Activated naive CD8-positive, alpha-beta T cell treated with anti-CD3 and anti-CD28 coated beads, Interleukin-2, amount 10 ng/mL, durations not matched to agents 7 days and 5 days (primary cell): ENCODE measurements at regions not wholly inside any gene's neighbourhood (a gene's known extent, or its start where the extent isn't known, plus 50 kb on each side); places are given as distances from the start of the nearest gene placed in this dataset.

Experiments
- ATAC-seq: fragments of 150-1000 bp; cut with Tn5 transposase; one replicate; pipeline ENCODE4 v1.10.0; 2021; ENCODE audit warnings: low read depth, moderate library complexity
- POLR2A ChIA-PET: fragments of 350-600 bp; sonication (Branson Sonifier 250); formaldehyde crosslinking; loops from one replicate; lab custom pipeline; 2021; ENCODE audit warnings: antibody characterized with exemption; lab: Charles Lee
- DNase-seq: peaks from one replicate; pipeline ENCODE4 v3.0.0; 2021
- H3K27ac Mint-ChIP-seq: one replicate; pipeline ENCODE4 v1.8.0; 2022; ENCODE audit warnings: mild to moderate bottlenecking, mixed read lengths
- H3K27me3 Mint-ChIP-seq: one replicate; pipeline ENCODE4 v1.8.0; 2022; ENCODE audit warnings: mild to moderate bottlenecking, moderate library complexity, mixed read lengths
- H3K36me3 Mint-ChIP-seq: one replicate; pipeline ENCODE4 v1.8.0; 2021; ENCODE audit warnings: mild to moderate bottlenecking, mixed read lengths
- H3K4me1 Mint-ChIP-seq: one replicate; pipeline ENCODE4 v1.8.0; 2021; ENCODE audit warnings: mixed read lengths
- H3K4me3 Mint-ChIP-seq: one replicate; pipeline ENCODE4 v1.8.0; 2022; ENCODE audit warnings: mild to moderate bottlenecking, moderate library complexity, mixed read lengths
- H3K9me3 Mint-ChIP-seq: one replicate; pipeline ENCODE4 v1.8.0; 2021; ENCODE audit warnings: mixed read lengths

- H3K27me3 Mint-ChIP-seq, result no peaks in the 10 kb centered on the region
- H3K9me3 Mint-ChIP-seq, result no peaks in the 10 kb centered on the region
- DNase-seq (no peak), ATAC-seq (no peak)
- no peaks in the 10 kb centered on the region for H3K36me3 Mint-ChIP-seq
- H3K27ac Mint-ChIP-seq, result no peak overlapping the region
- H3K4me1 Mint-ChIP-seq, result no peaks in the 10 kb centered on the region
- no peak overlapping the region for H3K4me3 Mint-ChIP-seq
- POLR2A ChIA-PET, result no interaction called here
These were observed 77.6 kb upstream of the PMEPA1 start for GRCh38 chr20:57787151-57787989.

DNA sequence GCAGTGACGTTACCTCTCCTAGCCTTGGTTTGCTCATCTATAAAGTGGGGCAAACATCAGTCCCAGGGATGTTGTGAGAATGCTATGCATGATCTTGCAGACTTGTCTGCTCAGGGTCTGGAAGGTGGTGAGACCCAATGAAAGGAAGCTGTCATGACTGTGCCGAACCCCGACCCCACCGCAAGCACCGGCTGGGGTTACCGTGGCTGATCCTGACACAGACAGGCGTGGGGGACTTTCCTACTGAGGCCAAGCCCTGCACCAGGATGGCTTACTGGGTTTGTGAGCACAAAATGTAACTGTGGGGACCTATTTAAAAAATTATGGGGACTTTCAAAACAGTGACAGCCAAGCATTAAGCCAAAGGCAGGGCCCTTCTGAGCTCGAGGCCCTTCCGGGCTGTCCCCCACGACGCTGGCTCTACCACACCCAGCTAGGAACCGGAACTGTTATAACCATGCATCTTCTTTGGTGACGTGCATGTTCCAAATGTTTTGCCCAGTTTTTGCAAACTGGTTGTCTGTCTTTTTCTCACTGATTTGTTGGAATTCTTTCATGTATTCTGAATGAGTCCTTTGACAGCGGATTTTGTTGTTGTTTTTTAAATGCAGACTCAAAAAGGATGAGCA is 76.6 kb upstream of the PMEPA1 start:
- H3K9me3 Mint-ChIP-seq, result no peaks in the 10 kb centered on the region
- no peaks in the 10 kb centered on the region for H3K36me3 Mint-ChIP-seq
- no peak overlapping the region for H3K4me3 Mint-ChIP-seq
- POLR2A ChIA-PET, result no interaction called here
- DNase-seq, result no peak
- H3K27ac Mint-ChIP-seq, result no peak overlapping the region
- no peaks in the 10 kb centered on the region for H3K4me1 Mint-ChIP-seq
- no peak for ATAC-seq
- no peaks in the 10 kb centered on the region for H3K27me3 Mint-ChIP-seq

DNA sequence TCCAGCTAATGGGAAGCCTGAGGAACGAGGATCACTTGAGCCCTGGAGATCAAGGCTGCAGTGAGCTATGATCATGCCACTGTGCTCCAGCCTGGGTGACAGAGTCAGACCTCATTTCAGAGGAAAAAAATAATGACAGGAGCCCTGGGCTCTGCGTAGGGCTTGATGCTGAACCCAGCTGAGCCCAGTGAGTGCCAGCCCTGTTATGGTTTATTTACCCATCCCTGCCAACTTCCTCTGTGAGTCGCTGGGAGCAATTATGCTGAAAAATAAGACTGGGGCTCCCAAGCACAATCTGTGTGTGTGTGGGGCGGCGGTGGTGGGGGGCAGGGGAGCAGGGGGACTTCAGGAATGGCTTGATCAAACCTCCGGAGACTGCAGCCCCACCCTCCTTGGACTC is 75.9 kb upstream of the PMEPA1 start:
- H3K27me3 Mint-ChIP-seq, result no peaks in the 10 kb centered on the region
- H3K4me3 Mint-ChIP-seq, result no peak overlapping the region
- H3K4me1 Mint-ChIP-seq, result no peaks in the 10 kb centered on the region
- no peaks in the 10 kb centered on the region for H3K9me3 Mint-ChIP-seq
- no peak overlapping the region for H3K27ac Mint-ChIP-seq
- H3K36me3 Mint-ChIP-seq, result no peaks in the 10 kb centered on the region
- no peak for DNase-seq
- no peak for ATAC-seq
- POLR2A ChIA-PET, result no interaction called here

DNA sequence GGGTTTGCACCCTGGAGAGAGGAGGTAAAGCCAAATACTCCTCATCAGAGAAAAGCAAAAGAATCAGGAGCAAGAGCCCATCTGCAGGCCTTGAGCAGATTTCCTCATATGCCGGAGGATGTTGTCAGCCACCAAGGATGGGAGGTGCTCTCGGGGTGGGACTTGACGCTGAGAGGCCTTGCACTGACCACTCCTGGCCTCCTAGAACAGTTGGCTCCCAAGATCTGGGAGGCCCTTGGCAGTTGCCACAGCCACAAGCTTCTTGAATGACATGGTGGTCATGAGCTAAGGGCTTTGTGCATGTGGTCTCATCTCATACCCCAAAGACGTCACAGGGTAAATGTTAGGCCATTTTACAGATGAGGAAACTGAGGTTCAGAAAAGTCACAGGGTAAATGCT is 75.2 kb upstream of the PMEPA1 start:
- DNase-seq (no peak), ATAC-seq (no peak)
- Mint-ChIP-seq H3K4me3 (no peak overlapping the region), H3K4me1 (no peaks in the 10 kb centered on the region), H3K9me3 (no peaks in the 10 kb centered on the region), H3K36me3 (no peaks in the 10 kb centered on the region), H3K27ac (no peak overlapping the region), H3K27me3 (no peaks in the 10 kb centered on the region)
- POLR2A ChIA-PET, result no interaction called here

- no peaks in the 10 kb centered on the region for H3K4me1 Mint-ChIP-seq
- no peaks in the 10 kb centered on the region for H3K9me3 Mint-ChIP-seq
- no peak for ATAC-seq
- no peaks in the 10 kb centered on the region for H3K27me3 Mint-ChIP-seq
- DNase-seq, result no peak
- no peaks in the 10 kb centered on the region for H3K36me3 Mint-ChIP-seq
- no peak overlapping the region for H3K4me3 Mint-ChIP-seq
- POLR2A ChIA-PET, result no interaction called here
- no peak overlapping the region for H3K27ac Mint-ChIP-seq
These were observed 74.4 kb upstream of the PMEPA1 start for GRCh38 chr20:57783956-57784837.

GRCh38 chr20:57783196-57783595 is 73.4 kb upstream of the PMEPA1 start:
- no peak overlapping the region for H3K27ac Mint-ChIP-seq
- H3K4me1 Mint-ChIP-seq, result no peaks in the 10 kb centered on the region
- POLR2A ChIA-PET, result no interaction called here
- ATAC-seq, result no peak
- DNase-seq, result no peak
- no peaks in the 10 kb centered on the region for H3K36me3 Mint-ChIP-seq
- H3K9me3 Mint-ChIP-seq, result no peaks in the 10 kb centered on the region
- no peak overlapping the region for H3K4me3 Mint-ChIP-seq
- no peaks in the 10 kb centered on the region for H3K27me3 Mint-ChIP-seq

- DNase-seq (no peak), ATAC-seq (no peak)
- H3K9me3 Mint-ChIP-seq, result no peaks in the 10 kb centered on the region
- no peaks in the 10 kb centered on the region for H3K4me1 Mint-ChIP-seq
- no peaks in the 10 kb centered on the region for H3K27me3 Mint-ChIP-seq
- no peak overlapping the region for H3K27ac Mint-ChIP-seq
- POLR2A ChIA-PET, result no interaction called here
- H3K36me3 Mint-ChIP-seq, result no peaks in the 10 kb centered on the region
- H3K4me3 Mint-ChIP-seq, result no peak overlapping the region
These were observed 72.8 kb upstream of the PMEPA1 start for GRCh38 chr20:57782631-57783041.

- no peaks in the 10 kb centered on the region for H3K4me1 Mint-ChIP-seq
- H3K36me3 Mint-ChIP-seq, result no peaks in the 10 kb centered on the region
- H3K27me3 Mint-ChIP-seq, result peaks cover 4% of the 10 kb centered on the region
- no peak overlapping the region for H3K4me3 Mint-ChIP-seq
- no peaks in the 10 kb centered on the region for H3K9me3 Mint-ChIP-seq
- no peak overlapping the region for H3K27ac Mint-ChIP-seq
- POLR2A ChIA-PET, result no interaction called here
- DNase-seq (no peak), ATAC-seq (no peak)
These were observed 72.1 kb upstream of the PMEPA1 start for GRCh38 chr20:57781901-57782300.

DNA sequence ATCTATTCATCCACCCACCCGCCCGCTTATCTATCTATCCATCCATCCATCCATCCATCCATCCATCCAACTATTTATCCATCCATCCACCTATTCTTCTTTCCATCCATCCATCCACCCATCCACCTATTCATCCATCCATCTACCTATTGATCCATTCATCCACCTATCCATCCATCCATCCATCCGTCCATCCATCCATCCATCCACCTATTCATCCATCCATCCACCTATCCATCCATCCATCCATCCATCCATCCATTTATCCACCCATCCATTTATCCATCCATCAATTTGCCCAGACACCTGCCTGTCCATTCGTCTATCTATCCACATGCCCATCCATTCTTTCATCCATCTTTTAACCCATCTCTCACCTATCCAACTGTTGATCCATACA is 71.1 kb upstream of the PMEPA1 start:
- no peak for ATAC-seq
- H3K4me3 Mint-ChIP-seq, result no peak overlapping the region
- H3K27ac Mint-ChIP-seq, result no peak overlapping the region
- H3K4me1 Mint-ChIP-seq, result no peaks in the 10 kb centered on the region
- no peak for DNase-seq
- no peaks in the 10 kb centered on the region for H3K36me3 Mint-ChIP-seq
- POLR2A ChIA-PET, result no interaction called here
- H3K9me3 Mint-ChIP-seq, result no peaks in the 10 kb centered on the region
- peaks cover 8% of the 10 kb centered on the region for H3K27me3 Mint-ChIP-seq

DNA sequence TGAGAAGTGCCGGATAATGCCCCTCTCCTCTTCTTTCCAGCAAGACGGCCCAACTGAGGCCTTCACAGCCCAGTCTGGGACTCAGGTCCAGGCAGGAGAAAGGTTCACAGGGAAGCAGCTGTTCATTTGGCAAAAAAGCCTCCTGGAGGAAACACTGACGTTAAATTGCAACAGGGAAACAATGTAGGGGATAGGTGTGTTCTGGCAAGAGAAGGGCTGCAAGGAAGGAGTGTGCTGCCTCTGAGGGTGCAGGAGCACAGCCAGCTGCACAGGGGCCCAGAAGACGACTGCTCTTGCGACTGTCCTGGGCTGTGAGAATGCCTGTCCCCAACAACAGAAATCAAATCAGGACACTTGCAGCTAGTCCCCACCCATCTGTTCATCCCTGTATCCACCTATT is 70.6 kb upstream of the PMEPA1 start:
- peaks cover 11% of the 10 kb centered on the region for H3K27me3 Mint-ChIP-seq
- H3K4me1 Mint-ChIP-seq, result no peaks in the 10 kb centered on the region
- H3K36me3 Mint-ChIP-seq, result no peaks in the 10 kb centered on the region
- ATAC-seq (no peak), DNase-seq (no peak)
- H3K27ac Mint-ChIP-seq, result no peak overlapping the region
- H3K9me3 Mint-ChIP-seq, result no peaks in the 10 kb centered on the region
- H3K4me3 Mint-ChIP-seq, result no peak overlapping the region
- POLR2A ChIA-PET, result no interaction called here

DNA sequence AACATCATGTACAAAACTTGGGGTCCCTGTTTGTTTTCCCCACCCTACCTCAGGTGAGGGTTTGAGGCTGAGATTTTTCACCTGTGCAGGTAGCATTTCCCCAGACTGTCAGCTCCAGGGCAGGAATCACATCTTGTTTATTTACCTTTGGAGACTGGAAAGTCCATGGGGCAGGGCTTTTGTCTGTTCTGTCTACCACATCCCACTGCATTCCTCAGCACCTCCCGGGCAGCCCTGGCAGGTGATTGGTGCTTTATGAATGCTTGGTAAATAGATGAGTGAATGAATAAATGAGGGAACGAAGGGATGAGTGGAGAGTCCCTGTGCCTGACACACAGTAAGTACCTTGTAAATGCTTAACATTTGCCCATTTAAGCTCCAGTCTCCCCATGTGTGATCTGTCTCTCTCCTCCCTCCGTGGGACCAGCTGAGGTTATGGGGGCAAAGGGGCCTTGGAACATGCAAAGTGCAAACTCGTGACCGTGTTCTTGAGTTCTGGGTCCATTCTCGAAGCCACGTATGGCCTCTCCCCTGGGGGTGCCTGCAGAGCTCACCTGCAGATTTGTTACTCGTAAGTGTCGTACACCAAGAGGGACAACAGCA is 69.7 kb upstream of the PMEPA1 start:
- DNase-seq (no peak), ATAC-seq (no peak)
- H3K27me3 Mint-ChIP-seq, result peaks cover 12% of the 10 kb centered on the region
- no peaks in the 10 kb centered on the region for H3K9me3 Mint-ChIP-seq
- H3K27ac Mint-ChIP-seq, result no peak overlapping the region
- H3K4me3 Mint-ChIP-seq, result no peak overlapping the region
- POLR2A ChIA-PET, result no interaction called here
- H3K36me3 Mint-ChIP-seq, result no peaks in the 10 kb centered on the region
- H3K4me1 Mint-ChIP-seq, result no peaks in the 10 kb centered on the region

DNA sequence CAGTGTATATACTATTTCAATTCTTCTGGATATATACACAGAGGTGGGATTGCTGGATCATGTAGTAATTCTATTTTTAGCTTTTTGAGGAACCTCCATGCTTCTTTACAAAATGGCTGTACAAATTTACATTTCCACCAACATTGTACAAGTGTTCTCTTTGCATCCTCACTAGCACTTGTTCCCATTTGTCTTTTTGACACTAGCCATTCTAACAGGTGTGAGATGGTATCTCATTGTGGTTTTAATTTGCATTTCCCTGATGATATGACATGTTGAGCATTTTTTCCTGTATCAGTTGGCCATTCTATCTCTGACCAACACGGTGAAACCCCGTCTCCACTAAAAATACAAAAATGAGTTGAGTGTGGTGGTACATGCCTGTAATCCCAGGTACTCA is 68.1 kb upstream of the PMEPA1 start:
- no peak overlapping the region for H3K4me3 Mint-ChIP-seq
- H3K36me3 Mint-ChIP-seq, result no peaks in the 10 kb centered on the region
- no peak for DNase-seq
- H3K9me3 Mint-ChIP-seq, result no peaks in the 10 kb centered on the region
- no peaks in the 10 kb centered on the region for H3K4me1 Mint-ChIP-seq
- POLR2A ChIA-PET, result no interaction called here
- ATAC-seq, result no peak
- no peak overlapping the region for H3K27ac Mint-ChIP-seq
- peaks cover 15% of the 10 kb centered on the region for H3K27me3 Mint-ChIP-seq

DNA sequence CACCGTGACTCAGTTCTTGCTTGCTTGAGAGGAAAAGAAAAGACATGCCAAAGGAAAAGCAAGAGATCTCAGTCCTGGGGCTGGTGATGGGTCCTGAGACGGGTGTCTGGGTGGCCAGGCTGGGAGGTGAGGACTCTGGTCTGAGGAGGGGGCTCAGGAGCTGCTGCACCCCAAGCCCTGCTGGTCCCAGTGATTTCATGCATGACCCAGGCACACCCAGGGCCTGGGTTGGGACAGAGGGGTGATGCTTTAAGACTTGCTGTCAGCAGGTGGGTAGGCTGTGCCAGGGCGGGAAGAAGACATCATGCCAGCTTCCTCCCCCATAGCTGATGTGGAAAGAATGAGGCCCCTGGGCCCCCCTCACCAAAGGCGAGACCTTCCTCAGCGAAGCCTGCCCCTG is 65.1 kb upstream of the PMEPA1 start:
- peaks cover 16% of the 10 kb centered on the region for H3K27me3 Mint-ChIP-seq
- H3K36me3 Mint-ChIP-seq, result no peaks in the 10 kb centered on the region
- peaks cover under 1% of the 10 kb centered on the region for H3K4me1 Mint-ChIP-seq
- POLR2A ChIA-PET, result no interaction called here
- H3K9me3 Mint-ChIP-seq, result no peaks in the 10 kb centered on the region
- DNase-seq, result no peak
- ATAC-seq, result no peak
- no peak overlapping the region for H3K27ac Mint-ChIP-seq
- no peak overlapping the region for H3K4me3 Mint-ChIP-seq
